ENCODE measurements at regions not wholly inside any gene's neighbourhood (a gene's known extent, or its start where the extent isn't known, plus 50 kb on each side); places are given as distances from the start of the nearest gene placed in this dataset.

DNA sequence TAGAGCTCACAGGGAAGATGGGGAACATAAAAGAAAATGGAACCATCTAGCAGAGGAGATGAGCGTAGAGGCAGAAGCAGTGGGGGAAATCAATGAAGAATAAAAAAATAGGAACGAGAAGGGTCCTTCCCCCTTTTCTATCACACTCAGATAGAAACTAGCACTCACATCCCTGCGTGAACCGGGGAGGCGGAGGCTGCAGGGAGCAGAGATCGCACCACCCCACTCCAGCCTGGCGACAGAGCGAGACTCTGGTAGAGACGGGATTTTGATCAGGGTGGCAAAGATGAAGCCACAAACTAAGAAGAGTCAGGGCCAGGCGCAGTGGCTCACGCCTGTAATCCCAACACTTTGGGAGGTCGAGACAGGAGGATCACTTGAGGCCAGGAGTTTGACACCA, 64.7 kb upstream of the ECHDC3 start:
- no peak for DNase-seq (ENCODE audit: low read depth)
- TF ChIP-seq, protein P1, sequence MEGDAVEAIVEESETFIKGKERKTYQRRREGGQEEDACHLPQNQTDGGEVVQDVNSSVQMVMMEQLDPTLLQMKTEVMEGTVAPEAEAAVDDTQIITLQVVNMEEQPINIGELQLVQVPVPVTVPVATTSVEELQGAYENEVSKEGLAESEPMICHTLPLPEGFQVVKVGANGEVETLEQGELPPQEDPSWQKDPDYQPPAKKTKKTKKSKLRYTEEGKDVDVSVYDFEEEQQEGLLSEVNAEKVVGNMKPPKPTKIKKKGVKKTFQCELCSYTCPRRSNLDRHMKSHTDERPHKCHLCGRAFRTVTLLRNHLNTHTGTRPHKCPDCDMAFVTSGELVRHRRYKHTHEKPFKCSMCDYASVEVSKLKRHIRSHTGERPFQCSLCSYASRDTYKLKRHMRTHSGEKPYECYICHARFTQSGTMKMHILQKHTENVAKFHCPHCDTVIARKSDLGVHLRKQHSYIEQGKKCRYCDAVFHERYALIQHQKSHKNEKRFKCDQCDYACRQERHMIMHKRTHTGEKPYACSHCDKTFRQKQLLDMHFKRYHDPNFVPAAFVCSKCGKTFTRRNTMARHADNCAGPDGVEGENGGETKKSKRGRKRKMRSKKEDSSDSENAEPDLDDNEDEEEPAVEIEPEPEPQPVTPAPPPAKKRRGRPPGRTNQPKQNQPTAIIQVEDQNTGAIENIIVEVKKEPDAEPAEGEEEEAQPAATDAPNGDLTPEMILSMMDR (conservative IDR thresholded peaks at IDR 0.05; ENCODE audit: low read depth, low read length) = no peak
- no peak overlapping the region for H3K4me3 ChIP-seq (ENCODE audit: low read depth, low read length)

DNA sequence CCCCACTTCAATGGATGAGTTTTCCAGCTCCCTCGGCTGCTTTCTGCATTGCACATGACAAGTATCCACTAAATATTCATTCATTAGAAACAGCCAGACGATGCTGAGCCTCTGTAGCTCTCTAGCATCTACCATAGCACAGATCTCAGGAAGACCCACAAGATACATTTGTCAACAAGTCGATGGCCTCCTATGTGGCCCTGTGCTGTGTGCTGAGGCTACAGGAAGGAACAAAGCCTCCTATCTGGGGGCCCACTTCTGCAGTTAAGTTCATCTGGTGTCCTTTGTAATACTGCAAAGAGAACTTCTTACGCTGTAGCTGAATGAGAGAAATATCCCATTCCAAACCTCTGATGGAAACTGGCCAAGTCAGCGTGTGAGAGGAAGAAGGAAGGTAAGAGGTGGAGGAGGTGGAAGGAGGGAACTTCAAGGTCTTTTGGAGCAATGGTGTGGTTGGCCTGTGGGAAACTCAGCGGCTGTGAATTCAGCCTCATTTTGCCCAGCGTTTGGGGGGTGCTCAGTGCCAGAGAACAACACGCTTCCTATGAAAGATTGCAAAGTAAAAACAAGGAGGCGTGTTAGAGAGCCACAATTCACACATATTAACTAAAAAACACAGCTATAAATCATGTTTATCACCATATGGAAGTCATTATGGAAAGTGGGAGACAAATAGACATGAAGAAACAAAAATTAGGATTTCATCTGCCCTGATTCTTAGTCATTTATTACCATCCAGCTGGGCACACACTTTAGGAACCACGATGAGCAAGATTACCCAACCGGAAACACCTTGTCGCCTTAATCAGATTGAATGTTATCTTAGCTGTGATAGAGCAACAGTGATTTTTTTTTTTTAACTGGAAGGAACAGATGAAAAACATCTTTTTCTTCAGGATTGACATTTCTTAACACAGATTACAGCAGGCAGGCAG, 62.2 kb upstream of the USP6NL start:
- DNase-seq (ENCODE audit: low read depth) = no peak
- TF ChIP-seq, protein P1 (conservative IDR thresholded peaks at IDR 0.05; ENCODE audit: low read depth, low read length) = no peak
- H3K4me3 ChIP-seq (ENCODE audit: low read depth, low read length) = no peak overlapping the region

DNA sequence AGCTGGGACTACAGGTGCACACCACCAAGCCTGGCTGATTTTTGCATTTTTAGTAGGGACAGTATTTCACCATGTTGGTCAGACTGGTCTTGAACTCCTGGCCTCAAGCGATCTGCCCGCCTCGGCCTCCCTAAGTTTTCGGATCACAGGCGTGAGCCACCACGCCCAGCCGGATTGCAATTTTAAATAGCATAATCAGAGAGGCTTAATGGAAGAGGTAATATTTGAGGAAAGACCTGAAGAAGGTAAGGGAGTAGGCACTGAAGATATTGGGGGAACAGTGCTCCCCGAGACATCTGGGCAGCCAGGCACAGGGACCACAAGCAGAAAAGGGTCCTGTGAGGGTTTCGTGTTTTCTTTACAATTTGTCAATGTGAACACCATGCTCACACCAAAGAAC, 61.4 kb upstream of the USP6NL start:
- TF ChIP-seq, protein P1 (conservative IDR thresholded peaks at IDR 0.05; ENCODE audit: low read depth, low read length) = no peak
- DNase-seq (ENCODE audit: low read depth) = no peak

DNA sequence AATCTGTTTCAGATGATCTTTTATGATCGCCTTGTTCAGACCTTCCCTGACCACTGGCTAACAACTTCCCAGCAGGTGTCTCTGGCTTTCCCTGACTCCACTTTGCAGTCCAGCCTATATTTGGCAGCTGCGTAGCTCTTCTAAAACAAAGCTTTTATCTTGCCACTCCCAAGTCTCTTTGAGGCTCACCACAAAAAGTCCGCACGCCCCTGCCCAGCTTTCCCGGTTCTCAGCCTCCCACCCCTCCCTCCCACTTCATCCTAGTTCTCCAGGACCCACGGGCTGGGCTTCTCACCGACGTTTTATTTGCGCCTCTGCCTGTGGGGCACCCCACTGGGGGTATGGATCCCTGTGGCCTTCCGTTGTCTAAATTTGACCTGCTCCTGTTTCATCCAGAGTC, 58.9 kb upstream of the USP6NL start:
- H3K4me3 ChIP-seq (ENCODE audit: low read depth, low read length) = no peak overlapping the region
- TF ChIP-seq, protein P1 (conservative IDR thresholded peaks at IDR 0.05; ENCODE audit: low read depth, low read length) = no peak
- no peak for DNase-seq (ENCODE audit: low read depth)

More for the DNA sequence above, 61.4 kb upstream of the USP6NL start:
- H3K4me3 ChIP-seq (ENCODE audit: low read depth, low read length) = no peak overlapping the region

DNA sequence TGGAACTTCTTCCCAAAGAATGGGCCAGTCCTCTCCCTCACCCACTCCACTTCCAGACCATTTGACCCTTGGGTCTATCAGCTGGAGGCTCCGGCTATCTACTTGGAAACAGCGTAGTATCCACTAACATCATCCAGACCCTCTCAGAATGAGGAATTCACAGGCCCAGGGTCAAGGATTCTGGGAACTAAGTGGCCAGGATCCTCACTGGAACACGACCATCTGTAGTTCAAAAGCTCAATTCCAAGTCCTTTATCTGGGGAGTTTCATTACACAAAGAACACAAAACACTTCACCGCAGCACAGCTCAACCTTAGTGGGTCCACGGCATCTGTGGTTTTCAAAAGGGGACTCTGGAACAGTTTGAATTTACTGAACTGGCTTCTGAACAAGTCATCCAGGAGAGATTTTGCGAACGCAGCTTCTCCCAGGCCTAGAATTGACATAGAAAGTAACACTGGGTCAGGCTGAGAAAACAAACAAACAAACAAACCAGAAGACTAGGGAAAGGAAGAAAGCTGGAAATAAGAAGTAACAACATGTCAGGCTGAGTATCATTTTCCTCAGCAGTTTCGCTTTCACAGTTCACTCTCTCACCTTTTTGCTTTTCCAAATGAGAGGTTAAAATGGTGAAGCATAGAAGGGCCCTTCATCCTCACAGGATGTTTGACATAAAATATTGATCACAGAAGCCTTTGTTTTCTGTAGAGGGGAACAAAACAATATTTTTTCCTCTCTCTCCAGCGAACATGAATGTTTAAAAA, 57.6 kb upstream of the USP6NL start:
- no peak overlapping the region for H3K4me3 ChIP-seq (ENCODE audit: low read depth, low read length)
- TF ChIP-seq, protein P1 (conservative IDR thresholded peaks at IDR 0.05; ENCODE audit: low read depth, low read length) = no peak
- DNase-seq (ENCODE audit: low read depth) = no peak

DNA sequence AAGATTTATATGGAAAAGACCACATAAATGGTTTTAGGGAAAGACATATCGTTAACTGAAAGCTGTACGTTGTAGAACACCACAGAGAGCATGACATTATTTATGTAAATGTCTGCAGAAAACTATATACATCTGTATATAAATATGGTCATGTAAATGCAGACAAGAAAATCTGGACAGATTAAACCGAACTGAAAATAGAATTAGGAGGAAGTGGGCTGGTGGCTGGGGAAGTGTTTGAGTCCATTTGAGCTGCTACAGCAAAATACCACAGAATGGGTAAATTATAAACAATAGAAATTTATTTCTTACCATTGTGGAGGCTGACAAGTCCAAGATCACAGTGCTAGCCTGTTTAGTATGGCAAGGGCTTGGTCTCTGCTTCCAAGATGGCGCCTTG, 56.3 kb upstream of the USP6NL start:
- H3K4me3 ChIP-seq (ENCODE audit: low read depth, low read length) = no peak overlapping the region
- TF ChIP-seq, protein P1 (conservative IDR thresholded peaks at IDR 0.05; ENCODE audit: low read depth, low read length) = no peak
- no peak for DNase-seq (ENCODE audit: low read depth)

All from epithelial cell of proximal tubule (primary cell).